Smooth muscle cell (in vitro differentiated cells): ENCODE measurements at regions not wholly inside any gene's neighbourhood (a gene's known extent, or its start where the extent isn't known, plus 50 kb on each side); places are given as distances from the start of the nearest gene placed in this dataset.

Source experiments
- DNase-seq: peaks from one replicate; lab custom pipeline; 2025; ENCODE audit not compliant: unreplicated experiment; lab: John Stamatoyannopoulos, UW
- H2AFZ ChIP-seq: fragments of 200-600 bp; sonication (generic); 2 replicates; pipeline ENCODE4 v1.6.0; 2016; ENCODE audit warnings: antibody characterized with exemption, low read depth, mild to moderate bottlenecking
- H3F3A ChIP-seq: fragments of 200-600 bp; sonication (generic); 2 replicates; pipeline ENCODE4 v1.6.0; 2017; ENCODE audit warnings: antibody characterized with exemption, low read depth
- H3K27ac ChIP-seq: fragments of 200-600 bp; sonication (generic); 2 replicates; pipeline ENCODE4 v1.5.1; 2016; ENCODE audit warnings: low read depth, mild to moderate bottlenecking
- H3K27me3 ChIP-seq: fragments of 200-600 bp; sonication (generic); 2 replicates; pipeline ENCODE4 v1.6.1; 2016; ENCODE audit warnings: low read depth, mild to moderate bottlenecking
- H3K36me3 ChIP-seq: fragments of 200-600 bp; sonication (generic); 2 replicates; pipeline ENCODE4 v1.5.1; 2016; ENCODE audit warnings: low read depth
- H3K4me1 ChIP-seq: fragments of 200-600 bp; sonication (generic); 2 replicates; pipeline ENCODE4 v1.5.1; 2016; ENCODE audit warnings: low read depth
- H3K4me2 ChIP-seq: fragments of 200-600 bp; sonication (generic); 2 replicates; pipeline ENCODE4 v1.6.0; 2016; ENCODE audit warnings: mild to moderate bottlenecking
- H3K4me3 ChIP-seq: fragments of 200-600 bp; sonication (generic); 2 replicates; pipeline ENCODE4 v1.5.1; 2016; ENCODE audit warnings: mild to moderate bottlenecking
- H3K79me2 ChIP-seq: fragments of 200-600 bp; sonication (generic); 2 replicates; pipeline ENCODE4 v1.6.0; 2016; ENCODE audit warnings: low read depth, mild to moderate bottlenecking
- H3K9ac ChIP-seq: fragments of 200-600 bp; sonication (generic); 2 replicates; pipeline ENCODE4 v1.6.0; 2016; ENCODE audit warnings: low read depth
- H3K9me3 ChIP-seq: fragments of 200-600 bp; sonication (generic); replicated peaks from 2 replicates; pipeline ENCODE4 v1.5.1; 2016; ENCODE audit warnings: low read depth
- H4K20me1 ChIP-seq: fragments of 200-600 bp; sonication (generic); 2 replicates; pipeline ENCODE4 v1.6.0; 2016; ENCODE audit warnings: low read depth
- CTCF ChIP-seq: fragments of 200-600 bp; sonication (generic); IDR thresholded peaks from 2 replicates; pipeline ENCODE4 v1.5.1; 2017; ENCODE audit warnings: borderline replicate concordance, mild to moderate bottlenecking, antibody characterized with exemption; ENCODE audit not compliant: insufficient read depth, poor library complexity, severe bottlenecking
- WGBS: methylation state at CpG from one replicate; pipeline ENCODE4 v1.1.7; 2016; ENCODE audit warnings: low lambda C conversion rate; 5-methylcytosine and 5-hydroxymethylcytosine counted together

DNA sequence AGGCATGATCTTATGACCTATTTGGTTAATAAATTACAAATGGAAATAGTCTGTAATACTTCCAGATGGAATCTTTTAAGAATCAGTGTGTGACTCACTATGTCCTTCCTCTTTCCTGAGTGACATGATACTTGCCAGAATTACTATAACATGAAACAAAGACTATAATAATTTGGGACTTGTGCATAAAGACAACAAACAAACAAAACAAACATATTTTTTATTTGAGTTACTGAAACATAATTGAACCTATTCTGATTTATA lies 1268.1 kb downstream of the OTOL1 start:
- H3K9me3 ChIP-seq, result no peaks in the 10 kb centered on the region
- H3F3A ChIP-seq, result no peaks in the 10 kb centered on the region
- TF ChIP-seq CTCF, result no peak
- H3K27me3 ChIP-seq, result no peaks in the 10 kb centered on the region
- H3K9ac ChIP-seq, result no peak overlapping the region
- H3K79me2 ChIP-seq, result no peaks in the 10 kb centered on the region
- DNase-seq, result no peak
- no peaks in the 10 kb centered on the region for H4K20me1 ChIP-seq
- no peak overlapping the region for H3K4me2 ChIP-seq
- no peak overlapping the region for H3K27ac ChIP-seq
- H3K36me3 ChIP-seq, result no peaks in the 10 kb centered on the region
- no peaks in the 10 kb centered on the region for H3K4me1 ChIP-seq
- H2AFZ ChIP-seq, result no peak overlapping the region
- H3K4me3 ChIP-seq, result no peak overlapping the region

GRCh38 chr3:162765524-162765923 lies 1268.9 kb downstream of the OTOL1 start:
- Histone ChIP-seq H3K4me3 (no peak overlapping the region), H3F3A (no peaks in the 10 kb centered on the region), H3K9ac (no peak overlapping the region), H3K79me2 (no peaks in the 10 kb centered on the region), H4K20me1 (no peaks in the 10 kb centered on the region), H3K27me3 (no peaks in the 10 kb centered on the region), H3K27ac (no peak overlapping the region), H3K36me3 (no peaks in the 10 kb centered on the region), H3K9me3 (no peaks in the 10 kb centered on the region), H3K4me1 (no peaks in the 10 kb centered on the region), H2AFZ (no peak overlapping the region), H3K4me2 (no peak overlapping the region)
- TF ChIP-seq CTCF, result no peak
- no peak for DNase-seq
- WGBS, result 90% methylated on average over 3 of the region's 3 CpGs

DNA sequence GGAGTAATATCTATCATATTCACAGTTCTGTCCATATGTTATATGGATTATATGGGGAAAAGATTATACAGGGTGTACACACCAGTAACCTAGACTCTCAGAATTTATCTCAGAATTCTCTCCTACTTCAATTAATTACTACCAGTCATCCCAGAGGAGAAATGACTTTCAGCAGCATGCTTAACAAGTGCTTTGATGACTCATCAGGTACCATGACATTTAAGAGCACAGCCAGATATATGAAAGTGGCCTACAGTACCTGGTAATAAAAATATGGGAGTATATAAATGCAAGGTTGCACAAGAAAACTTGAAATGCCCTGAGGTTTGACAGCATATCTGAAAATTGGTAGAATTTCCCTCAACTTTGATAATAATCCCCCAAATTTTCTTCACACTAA lies 1273.0 kb downstream of the OTOL1 start:
- Histone ChIP-seq H3K4me1 (no peaks in the 10 kb centered on the region), H3K4me2 (no peak overlapping the region), H3K4me3 (no peak overlapping the region), H3K27ac (no peak overlapping the region), H3K9me3 (no peaks in the 10 kb centered on the region), H3K27me3 (no peaks in the 10 kb centered on the region), H3K9ac (no peak overlapping the region), H4K20me1 (no peaks in the 10 kb centered on the region), H3F3A (no peaks in the 10 kb centered on the region), H3K79me2 (no peaks in the 10 kb centered on the region), H2AFZ (no peak overlapping the region), H3K36me3 (no peaks in the 10 kb centered on the region)
- no peak for TF ChIP-seq CTCF
- no peak for DNase-seq

GRCh38 chr3:162770551-162770950 lies 1273.9 kb downstream of the OTOL1 start:
- TF ChIP-seq CTCF, result no peak
- DNase-seq, result no peak
- H4K20me1 ChIP-seq, result no peaks in the 10 kb centered on the region
- no peaks in the 10 kb centered on the region for H3K79me2 ChIP-seq
- H3F3A ChIP-seq, result no peaks in the 10 kb centered on the region
- WGBS, result 32% methylated on average over 2 of the region's 2 CpGs
- H3K4me3 ChIP-seq, result no peak overlapping the region
- H2AFZ ChIP-seq, result no peak overlapping the region
- H3K36me3 ChIP-seq, result no peaks in the 10 kb centered on the region
- no peaks in the 10 kb centered on the region for H3K27me3 ChIP-seq
- H3K4me1 ChIP-seq, result no peaks in the 10 kb centered on the region
- no peak overlapping the region for H3K27ac ChIP-seq
- no peak overlapping the region for H3K9ac ChIP-seq
- H3K9me3 ChIP-seq, result no peaks in the 10 kb centered on the region
- no peak overlapping the region for H3K4me2 ChIP-seq
